Tibial artery (tissue), 4 donors: ENCODE measurements at regions not wholly inside any gene's neighbourhood (a gene's known extent, or its start where the extent isn't known, plus 50 kb on each side); places are given as distances from the start of the nearest gene placed in this dataset.

ENCODE experiments used
- DNase-seq, 2 donors: peaks; one replicate each; pipeline ENCODE4 v3.0.0-alpha.2; 2019
- H3K27ac ChIP-seq, 2 donors: fragments of 200-600 bp; sonication (generic) in 1 of 2; 1 replicate in 1 of 2; 2 replicates in 1 of 2; pipeline ENCODE4 v1.5.1; 2018 to 2019; ENCODE audit warnings: mild to moderate bottlenecking in 1 of 2
- H3K27me3 ChIP-seq, 2 donors: fragments of 200-600 bp; sonication (generic) in 1 of 2; one replicate each; pipeline versions ENCODE4 v1.5.1 to v1.6.0; 2016 to 2019
- H3K36me3 ChIP-seq, 3 donors: fragments of 200-600 bp; sonication (generic) in 2 of 3; one replicate each; pipeline ENCODE4 v1.5.1; 2016 to 2019; ENCODE audit warnings: mild to moderate bottlenecking in 2 of 3
- H3K4me1 ChIP-seq, 4 donors: fragments of 200-600 bp; sonication (generic) in 2 of 4; 1 replicate in 3 of 4; 2 replicates in 1 of 4; pipeline ENCODE4 v1.5.1; 2016 to 2019
- H3K4me3 ChIP-seq, 2 donors: fragments of 200-600 bp; sonication (generic) in 1 of 2; 1 replicate in 1 of 2; 2 replicates in 1 of 2; pipeline ENCODE4 v1.5.1; 2018 to 2019; ENCODE audit warnings: mild to moderate bottlenecking in 2 of 2
- H3K9me3 ChIP-seq, 3 donors: fragments of 200-600 bp; sonication (generic) in 1 of 3; one replicate each; pipeline ENCODE4 v1.5.1; 2016 to 2019
- intact Hi-C: fragments of 100-400 bp; cut with DNase I; formaldehyde crosslinking; loops from one replicate; pipeline ENCODE4 v1.15.0; 2023; ENCODE audit warnings: low total_unique reads
- TF ChIP-seq, protein P1 (sequence below), 2 experiments: fragments of 200-600 bp in 1 of 2; fragments of 450-650 bp in 1 of 2; IDR thresholded peaks; one replicate each; pipeline ENCODE4 v1.5.1; 2017 to 2019; ENCODE audit warnings: antibody characterized with exemption in 2 of 2, mild to moderate bottlenecking in 1 of 2, moderate library complexity in 1 of 2

DNA sequence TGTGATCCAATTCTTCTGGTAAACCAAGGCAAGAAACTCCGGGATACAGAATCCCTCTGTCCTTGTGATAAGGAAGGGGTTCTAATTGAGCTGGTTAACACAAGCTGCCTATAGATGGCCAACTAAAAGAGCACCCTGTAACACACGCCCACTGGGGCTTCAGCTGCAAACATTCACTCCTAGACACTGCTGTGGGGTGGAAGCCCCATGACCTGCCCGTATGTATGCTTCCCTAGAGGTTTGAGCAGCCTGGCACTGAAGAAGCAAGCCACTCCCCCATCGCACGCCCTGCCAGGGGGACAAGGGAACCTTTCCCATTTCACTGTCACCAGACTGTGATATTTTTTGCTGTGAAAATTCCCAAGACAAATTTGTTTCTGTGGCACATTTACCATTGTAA, 516.9 kb upstream of the GOLIM4 start:
- no peak for DNase-seq

DNA sequence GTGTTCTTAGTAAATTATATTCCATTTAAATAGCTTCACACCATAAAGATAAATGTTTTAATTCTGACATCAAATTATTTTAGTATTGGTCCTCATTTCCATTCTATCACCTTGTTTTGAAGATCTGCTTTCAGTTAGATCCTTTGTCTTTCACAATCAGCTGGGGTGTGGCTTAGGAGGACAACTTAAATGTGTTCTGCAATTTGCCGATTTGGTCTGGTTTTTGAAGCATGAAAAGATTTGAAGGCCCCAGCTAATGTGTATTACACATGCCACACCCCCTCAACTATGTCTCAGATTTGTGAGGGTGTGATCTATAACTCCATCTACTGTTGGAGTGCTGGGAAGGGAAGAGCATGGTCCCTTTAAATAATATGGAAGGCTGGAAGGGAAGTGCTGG, 516.1 kb upstream of the GOLIM4 start:
- DNase-seq = no peak
- Histone ChIP-seq H3K27me3 (no peaks in the 10 kb centered on the region), H3K4me1 (no peaks in the 10 kb centered on the region), H3K36me3 (no peaks in the 10 kb centered on the region), H3K27ac (no peak overlapping the region), H3K9me3 (no peaks in the 10 kb centered on the region), H3K4me3 (no peak overlapping the region)
- intact Hi-C loops = no loop called here
- TF ChIP-seq, protein P1, sequence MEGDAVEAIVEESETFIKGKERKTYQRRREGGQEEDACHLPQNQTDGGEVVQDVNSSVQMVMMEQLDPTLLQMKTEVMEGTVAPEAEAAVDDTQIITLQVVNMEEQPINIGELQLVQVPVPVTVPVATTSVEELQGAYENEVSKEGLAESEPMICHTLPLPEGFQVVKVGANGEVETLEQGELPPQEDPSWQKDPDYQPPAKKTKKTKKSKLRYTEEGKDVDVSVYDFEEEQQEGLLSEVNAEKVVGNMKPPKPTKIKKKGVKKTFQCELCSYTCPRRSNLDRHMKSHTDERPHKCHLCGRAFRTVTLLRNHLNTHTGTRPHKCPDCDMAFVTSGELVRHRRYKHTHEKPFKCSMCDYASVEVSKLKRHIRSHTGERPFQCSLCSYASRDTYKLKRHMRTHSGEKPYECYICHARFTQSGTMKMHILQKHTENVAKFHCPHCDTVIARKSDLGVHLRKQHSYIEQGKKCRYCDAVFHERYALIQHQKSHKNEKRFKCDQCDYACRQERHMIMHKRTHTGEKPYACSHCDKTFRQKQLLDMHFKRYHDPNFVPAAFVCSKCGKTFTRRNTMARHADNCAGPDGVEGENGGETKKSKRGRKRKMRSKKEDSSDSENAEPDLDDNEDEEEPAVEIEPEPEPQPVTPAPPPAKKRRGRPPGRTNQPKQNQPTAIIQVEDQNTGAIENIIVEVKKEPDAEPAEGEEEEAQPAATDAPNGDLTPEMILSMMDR (IDR thresholded peaks at IDR 0.05) = no peak

More for the DNA sequence above, 516.9 kb upstream of the GOLIM4 start:
- TF ChIP-seq, protein P1 (IDR thresholded peaks at IDR 0.05) = no peak
- H3K4me1 ChIP-seq = no peaks in the 10 kb centered on the region
- intact Hi-C loops = no loop called here
- no peaks in the 10 kb centered on the region for H3K9me3 ChIP-seq
- no peak overlapping the region for H3K27ac ChIP-seq
- no peaks in the 10 kb centered on the region for H3K27me3 ChIP-seq
- no peaks in the 10 kb centered on the region for H3K36me3 ChIP-seq
- no peak overlapping the region for H3K4me3 ChIP-seq

DNA sequence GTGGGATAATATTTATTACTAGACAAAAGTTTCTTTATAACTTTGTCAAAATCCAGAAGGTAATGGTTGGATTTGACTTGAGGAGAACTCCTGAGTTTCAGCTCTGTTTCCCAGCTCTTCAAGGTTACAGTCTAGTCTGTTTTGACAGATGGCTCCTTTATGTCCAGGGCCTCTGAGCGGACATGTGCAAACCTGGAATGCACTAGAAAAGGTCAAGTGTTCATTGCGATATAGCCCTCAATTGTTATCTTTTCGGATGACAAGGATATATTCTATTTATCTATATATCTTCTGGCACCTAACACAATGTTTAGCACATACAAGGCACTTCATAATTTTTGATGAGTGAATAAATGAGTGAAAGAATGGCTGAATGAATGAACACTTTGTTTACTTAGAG, 513.2 kb upstream of the GOLIM4 start:
- TF ChIP-seq, protein P1 (IDR thresholded peaks at IDR 0.05) = no peak
- Histone ChIP-seq H3K9me3 (no peaks in the 10 kb centered on the region), H3K4me3 (no peak overlapping the region), H3K4me1 (no peaks in the 10 kb centered on the region), H3K36me3 (no peaks in the 10 kb centered on the region), H3K27ac (no peak overlapping the region), H3K27me3 (no peaks in the 10 kb centered on the region)
- DNase-seq = no peak
- intact Hi-C loops = no loop called here

DNA sequence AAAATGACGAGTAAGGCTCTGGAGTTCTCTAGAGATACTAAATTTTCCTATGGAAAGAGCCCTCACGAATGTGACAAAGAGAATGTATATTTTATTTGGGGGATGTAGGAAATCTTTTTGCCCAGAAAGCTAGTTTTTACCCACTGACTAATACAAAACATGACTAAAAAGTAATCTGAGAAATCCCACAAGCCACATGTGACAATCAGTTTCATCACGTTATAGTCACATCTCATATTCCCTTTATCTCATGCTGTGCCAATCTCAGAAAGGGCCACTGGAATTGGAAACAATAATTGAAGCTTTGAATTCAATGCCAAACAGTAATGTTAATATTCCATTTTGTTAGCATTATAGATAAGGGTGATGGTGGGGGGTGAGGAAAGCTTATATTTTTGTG, 509.0 kb upstream of the GOLIM4 start:
- Histone ChIP-seq H3K9me3 (no peaks in the 10 kb centered on the region), H3K27me3 (no peaks in the 10 kb centered on the region), H3K4me1 (no peaks in the 10 kb centered on the region), H3K4me3 (no peak overlapping the region), H3K36me3 (no peaks in the 10 kb centered on the region), H3K27ac (no peak overlapping the region)
- intact Hi-C loops = no loop called here
- DNase-seq = no peak
- TF ChIP-seq, protein P1 (IDR thresholded peaks at IDR 0.05) = no peak

DNA sequence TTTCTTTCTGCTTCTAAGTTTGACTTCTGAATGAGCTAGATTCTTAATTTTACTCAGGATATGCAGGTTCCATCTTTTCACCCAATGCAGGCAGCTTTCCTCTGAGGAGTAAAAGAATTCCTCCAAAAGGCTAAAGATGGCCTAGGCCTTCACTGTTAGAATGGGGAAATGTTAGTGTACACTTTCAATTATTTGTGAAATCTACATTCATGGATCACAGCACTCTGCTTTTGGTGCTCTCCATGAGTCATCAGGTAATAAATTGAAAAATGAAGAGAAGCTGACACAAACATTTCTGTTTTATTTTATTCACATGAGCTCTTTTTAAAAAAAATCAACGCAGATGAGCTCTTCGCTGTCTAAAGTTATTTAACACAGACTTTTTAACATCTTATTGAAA, 502.5 kb upstream of the GOLIM4 start:
- Histone ChIP-seq H3K36me3 (no peaks in the 10 kb centered on the region), H3K27ac (no peak overlapping the region), H3K4me1 (no peaks in the 10 kb centered on the region), H3K9me3 (no peaks in the 10 kb centered on the region), H3K27me3 (no peaks in the 10 kb centered on the region), H3K4me3 (no peak overlapping the region)
- DNase-seq = no peak
- TF ChIP-seq, protein P1 (IDR thresholded peaks at IDR 0.05) = no peak
- intact Hi-C loops = no loop called here

DNA sequence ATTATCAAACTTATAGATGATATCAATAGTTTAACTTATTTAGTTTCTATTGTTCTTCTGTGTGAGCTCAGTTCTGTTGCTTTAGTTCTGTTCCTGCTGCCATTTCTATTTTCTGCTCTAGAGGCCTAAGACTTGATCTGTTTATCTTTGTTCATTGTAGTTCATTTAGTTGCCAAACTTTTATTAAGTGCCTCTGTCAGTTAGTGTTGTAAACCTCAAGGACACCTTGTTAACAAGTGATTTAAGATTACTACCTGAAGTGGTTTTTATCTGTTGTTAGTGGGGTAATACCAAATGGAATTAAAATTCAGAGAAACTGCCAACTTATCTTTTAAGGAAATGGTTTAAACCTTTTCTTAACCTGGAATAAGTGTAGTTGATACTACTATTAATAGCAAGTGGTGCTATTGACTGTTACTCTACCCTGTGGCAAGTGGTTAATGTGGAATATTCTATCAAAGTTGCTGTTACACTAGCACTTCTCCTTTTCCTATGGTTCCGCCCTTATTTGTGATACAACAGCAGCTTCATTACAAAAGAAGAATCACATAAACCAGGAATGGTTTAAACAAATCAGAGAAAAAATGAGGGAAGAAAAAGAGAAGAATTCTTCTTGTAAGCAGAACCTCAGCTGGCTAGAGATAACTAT, 500.6 kb upstream of the GOLIM4 start:
- no peak for DNase-seq
- no peaks in the 10 kb centered on the region for H3K36me3 ChIP-seq
- H3K4me3 ChIP-seq = no peak overlapping the region
- TF ChIP-seq, protein P1 (IDR thresholded peaks at IDR 0.05) = no peak
- H3K4me1 ChIP-seq = no peaks in the 10 kb centered on the region
- intact Hi-C loops = no loop called here
- no peaks in the 10 kb centered on the region for H3K27me3 ChIP-seq
- H3K9me3 ChIP-seq = no peaks in the 10 kb centered on the region
- no peak overlapping the region for H3K27ac ChIP-seq
